Left ventricle myocardium inferior (tissue), 1 donor: ENCODE measurements at regions not wholly inside any gene's neighbourhood (a gene's known extent, or its start where the extent isn't known, plus 50 kb on each side); places are given as distances from the start of the nearest gene placed in this dataset.

Source experiments
- DNase-seq: peaks from one replicate; pipeline ENCODE4 v3.0.0-alpha.2; 2020
- H3K27ac ChIP-seq: fragments of 200-600 bp; replicated peaks from 2 replicates; pipeline ENCODE4 v1.8.0; 2021
- H3K27me3 ChIP-seq: fragments of 200-600 bp; 2 replicates; pipeline ENCODE4 v1.8.0; 2021; ENCODE audit warnings: low read depth
- H3K36me3 ChIP-seq: fragments of 200-600 bp; 2 replicates; pipeline ENCODE4 v1.8.0; 2021
- H3K4me1 ChIP-seq: fragments of 200-600 bp; 2 replicates; pipeline ENCODE4 v1.8.0; 2021
- H3K4me3 ChIP-seq: fragments of 200-600 bp; 2 replicates; pipeline ENCODE4 v1.8.0; 2021; ENCODE audit warnings: mild to moderate bottlenecking, moderate library complexity
- H3K9me3 ChIP-seq: fragments of 200-600 bp; replicated peaks from 2 replicates; pipeline ENCODE4 v1.8.0; 2021
- CTCF ChIP-seq: fragments of 200-600 bp; IDR thresholded peaks from 2 replicates; pipeline ENCODE4 v1.8.0; 2021; ENCODE audit warnings: antibody characterized with exemption, mild to moderate bottlenecking, borderline replicate concordance
- intact Hi-C: fragments of 100-400 bp; cut with micrococcal nuclease; formaldehyde crosslinking; loops from one replicate; pipeline ENCODE4 v1.11.0; 2022
- donor health status: DM: no; HTN: yes; CAD: no; lungs with severe emphysema.

DNA sequence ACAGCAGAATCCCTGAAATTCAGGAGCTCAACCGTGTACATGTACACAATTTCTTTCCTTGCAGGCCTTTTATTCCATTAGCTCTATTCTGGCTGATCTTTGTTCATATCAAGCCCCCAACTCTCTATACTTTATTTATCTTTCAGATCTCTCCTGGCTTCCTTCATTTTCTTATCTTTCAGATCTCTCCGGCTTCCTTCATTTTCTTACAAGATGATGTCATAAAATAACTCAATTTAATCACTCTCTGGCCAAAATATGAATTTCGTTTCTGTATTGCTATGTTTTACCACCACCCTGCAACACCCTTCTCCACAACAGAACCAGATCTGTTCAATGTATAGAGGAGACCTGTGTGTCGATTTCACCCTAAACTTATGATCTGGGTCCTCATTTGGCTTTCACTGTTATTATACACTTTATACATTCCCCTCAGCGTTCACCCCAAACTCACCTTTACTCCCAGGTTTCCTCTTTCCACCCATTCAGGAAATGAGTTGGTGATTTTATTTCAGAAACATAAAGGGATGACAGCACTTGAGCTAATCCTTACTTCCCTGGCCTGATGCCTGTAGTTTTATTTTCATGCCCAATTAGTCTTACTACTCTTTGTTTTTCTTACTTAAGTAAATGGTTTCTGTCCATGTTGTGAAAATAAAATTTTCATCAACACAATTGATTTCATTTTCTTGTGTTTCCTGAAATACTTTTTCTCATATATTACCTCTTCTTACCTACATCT, 195.5 kb downstream of the BCHE start:
- intact Hi-C loops, result no loop called here
- no peaks in the 10 kb centered on the region for H3K36me3 ChIP-seq
- no peak for TF ChIP-seq CTCF
- peaks cover 11% of the 10 kb centered on the region for H3K9me3 ChIP-seq
- no peak overlapping the region for H3K27ac ChIP-seq
- H3K27me3 ChIP-seq, result no peaks in the 10 kb centered on the region
- peaks cover 4% of the 10 kb centered on the region for H3K4me1 ChIP-seq
- DNase-seq, result no peak
- H3K4me3 ChIP-seq, result no peak overlapping the region

DNA sequence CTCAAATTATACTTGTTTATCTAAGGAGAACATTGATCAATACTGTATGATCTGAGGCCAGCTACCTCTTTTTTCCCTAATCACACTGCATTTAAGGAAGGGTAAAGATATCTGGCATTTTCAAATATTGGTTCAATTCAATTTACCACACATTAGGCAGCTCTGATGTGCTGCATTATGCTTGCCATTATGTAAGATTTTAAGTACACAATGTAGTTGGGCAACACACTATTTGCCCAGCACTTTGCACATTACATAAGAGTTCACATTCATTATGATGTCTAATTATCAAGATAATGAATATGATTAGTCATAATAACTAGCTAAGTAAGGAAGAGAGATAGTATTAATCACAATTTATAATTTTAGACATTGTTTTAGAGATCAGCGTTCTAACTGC, 196.3 kb downstream of the BCHE start:
- peaks cover 6% of the 10 kb centered on the region for H3K9me3 ChIP-seq
- no peak overlapping the region for H3K4me3 ChIP-seq
- H3K27me3 ChIP-seq, result no peaks in the 10 kb centered on the region
- H3K4me1 ChIP-seq, result peaks cover 4% of the 10 kb centered on the region
- no peak overlapping the region for H3K27ac ChIP-seq
- TF ChIP-seq CTCF, result no peak
- intact Hi-C loops, result no loop called here
- DNase-seq, result no peak
- H3K36me3 ChIP-seq, result no peaks in the 10 kb centered on the region

GRCh38 chr3:165640031-165640430, 197.2 kb downstream of the BCHE start:
- Histone ChIP-seq H3K9me3 (no peaks in the 10 kb centered on the region), H3K4me3 (no peak overlapping the region), H3K27ac (no peak overlapping the region), H3K4me1 (peaks cover 4% of the 10 kb centered on the region), H3K36me3 (no peaks in the 10 kb centered on the region), H3K27me3 (no peaks in the 10 kb centered on the region)
- no peak for DNase-seq
- TF ChIP-seq CTCF, result no peak
- intact Hi-C loops, result no loop called here

DNA sequence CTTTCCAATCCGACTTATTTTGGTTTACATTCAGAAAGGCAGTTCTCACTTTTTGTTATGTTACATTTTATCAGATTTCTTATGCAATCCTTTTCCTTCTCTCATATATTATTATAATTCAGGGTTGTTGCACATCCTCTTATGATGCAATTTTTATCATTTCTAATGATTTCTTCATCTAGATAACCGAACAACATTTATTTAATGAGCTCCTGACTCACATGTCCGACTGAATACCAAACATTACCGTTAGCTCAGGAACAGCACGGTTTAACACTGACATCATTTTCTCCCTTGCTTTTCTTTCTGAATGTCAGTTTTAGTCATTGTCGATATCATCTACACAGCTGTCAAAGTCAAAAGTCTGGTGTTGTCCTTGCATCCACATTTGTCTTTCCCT, 199.2 kb downstream of the BCHE start:
- no peak for DNase-seq
- Histone ChIP-seq H3K27me3 (no peaks in the 10 kb centered on the region), H3K27ac (no peak overlapping the region), H3K4me3 (no peak overlapping the region), H3K9me3 (peaks cover 5% of the 10 kb centered on the region), H3K4me1 (peaks cover 4% of the 10 kb centered on the region), H3K36me3 (no peaks in the 10 kb centered on the region)
- TF ChIP-seq CTCF, result no peak
- intact Hi-C loops, result no loop called here

DNA sequence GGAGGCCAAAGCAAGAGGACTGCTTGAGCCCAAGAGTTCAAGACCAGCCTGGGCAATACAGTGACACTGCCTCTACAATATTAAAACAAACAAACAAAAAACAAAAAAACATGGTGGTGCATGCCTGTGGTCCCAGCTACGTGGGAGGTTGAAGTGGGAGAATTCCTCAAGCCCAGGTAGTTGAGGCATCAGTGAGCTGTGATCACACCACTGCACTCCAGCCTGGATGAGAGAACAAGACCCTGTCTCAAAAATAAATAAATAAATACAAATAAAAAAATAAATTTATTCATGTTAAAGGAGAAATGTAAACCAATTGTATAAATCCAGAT, 200.6 kb downstream of the BCHE start:
- no peak for DNase-seq
- no peak overlapping the region for H3K27ac ChIP-seq
- H3K4me1 ChIP-seq, result no peaks in the 10 kb centered on the region
- no peak for TF ChIP-seq CTCF
- H3K36me3 ChIP-seq, result no peaks in the 10 kb centered on the region
- H3K4me3 ChIP-seq, result no peak overlapping the region
- peaks cover 10% of the 10 kb centered on the region for H3K9me3 ChIP-seq
- intact Hi-C loops, result no loop called here
- H3K27me3 ChIP-seq, result no peaks in the 10 kb centered on the region
